Endothelial cell (in vitro differentiated cells): ENCODE measurements at regions not wholly inside any gene's neighbourhood (a gene's known extent, or its start where the extent isn't known, plus 50 kb on each side); places are given as distances from the start of the nearest gene placed in this dataset.
"Not testable (repeated sequence)": the region's sequence is repeated elsewhere in the genome, so short reads cannot be mapped to it uniquely, and the experiment has no call there.

Experiments used
- DNase-seq: peaks from one replicate; pipeline ENCODE4 v3.0.0; 2021; ENCODE audit warnings: low spot score
- H3K27ac Mint-ChIP-seq: one replicate; pipeline ENCODE4 v1.8.0; 2021; ENCODE audit warnings: mixed read lengths, inconsistent platforms; ENCODE audit not compliant: unreplicated experiment
- H3K27me3 Mint-ChIP-seq: one replicate; pipeline ENCODE4 v1.8.0; 2021; ENCODE audit warnings: mild to moderate bottlenecking, moderate library complexity, mixed read lengths, inconsistent platforms; ENCODE audit not compliant: unreplicated experiment
- H3K36me3 Mint-ChIP-seq: one replicate; pipeline ENCODE4 v1.8.0; 2021; ENCODE audit warnings: mild to moderate bottlenecking, low read depth, mixed read lengths, inconsistent platforms; ENCODE audit not compliant: unreplicated experiment
- H3K4me1 Mint-ChIP-seq: one replicate; pipeline ENCODE4 v1.8.0; 2021; ENCODE audit warnings: mild to moderate bottlenecking, mixed read lengths, inconsistent platforms; ENCODE audit not compliant: unreplicated experiment
- H3K4me3 Mint-ChIP-seq: one replicate; pipeline ENCODE4 v1.8.0; 2021; ENCODE audit warnings: mild to moderate bottlenecking, mixed read lengths, inconsistent platforms; ENCODE audit not compliant: unreplicated experiment
- H3K9me3 Mint-ChIP-seq: one replicate; pipeline ENCODE4 v1.8.0; 2021; ENCODE audit warnings: mixed read lengths, inconsistent platforms; ENCODE audit not compliant: unreplicated experiment
- TF ChIP-seq, protein P1 (sequence below): fragments of 200-600 bp; sonication (generic); IDR thresholded peaks from one replicate; pipeline ENCODE4 v1.5.0; 2021; ENCODE audit warnings: antibody characterized with exemption; ENCODE audit not compliant: unreplicated experiment

DNA sequence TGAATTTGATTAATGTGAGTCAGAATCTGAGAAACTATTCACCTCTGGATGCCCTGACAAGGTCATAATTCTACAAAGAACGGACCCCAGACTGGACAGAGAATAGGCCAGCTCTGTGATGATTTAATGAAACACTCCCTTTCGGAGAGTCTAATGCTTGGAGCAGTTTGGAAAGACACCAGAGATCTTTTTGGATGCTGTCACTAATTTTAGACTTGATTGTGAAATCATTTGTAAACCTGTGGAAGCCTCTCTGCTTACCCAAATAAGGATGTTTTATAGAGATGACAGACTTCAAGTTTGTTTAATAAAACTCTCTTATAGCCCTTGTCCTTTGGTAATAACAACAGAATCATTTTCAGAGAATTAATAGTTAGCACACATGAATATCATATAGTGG lies 83.5 kb downstream of the MYL12B start:
- Mint-ChIP-seq H3K4me1 (peaks cover 4% of the 10 kb centered on the region), H3K4me3 (no peak overlapping the region), H3K27ac (no peak overlapping the region), H3K9me3 (no peaks in the 10 kb centered on the region), H3K36me3 (peaks cover 5% of the 10 kb centered on the region), H3K27me3 (peaks cover 4% of the 10 kb centered on the region)
- no peak for DNase-seq
- TF ChIP-seq, protein P1, sequence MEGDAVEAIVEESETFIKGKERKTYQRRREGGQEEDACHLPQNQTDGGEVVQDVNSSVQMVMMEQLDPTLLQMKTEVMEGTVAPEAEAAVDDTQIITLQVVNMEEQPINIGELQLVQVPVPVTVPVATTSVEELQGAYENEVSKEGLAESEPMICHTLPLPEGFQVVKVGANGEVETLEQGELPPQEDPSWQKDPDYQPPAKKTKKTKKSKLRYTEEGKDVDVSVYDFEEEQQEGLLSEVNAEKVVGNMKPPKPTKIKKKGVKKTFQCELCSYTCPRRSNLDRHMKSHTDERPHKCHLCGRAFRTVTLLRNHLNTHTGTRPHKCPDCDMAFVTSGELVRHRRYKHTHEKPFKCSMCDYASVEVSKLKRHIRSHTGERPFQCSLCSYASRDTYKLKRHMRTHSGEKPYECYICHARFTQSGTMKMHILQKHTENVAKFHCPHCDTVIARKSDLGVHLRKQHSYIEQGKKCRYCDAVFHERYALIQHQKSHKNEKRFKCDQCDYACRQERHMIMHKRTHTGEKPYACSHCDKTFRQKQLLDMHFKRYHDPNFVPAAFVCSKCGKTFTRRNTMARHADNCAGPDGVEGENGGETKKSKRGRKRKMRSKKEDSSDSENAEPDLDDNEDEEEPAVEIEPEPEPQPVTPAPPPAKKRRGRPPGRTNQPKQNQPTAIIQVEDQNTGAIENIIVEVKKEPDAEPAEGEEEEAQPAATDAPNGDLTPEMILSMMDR, result no peak

DNA sequence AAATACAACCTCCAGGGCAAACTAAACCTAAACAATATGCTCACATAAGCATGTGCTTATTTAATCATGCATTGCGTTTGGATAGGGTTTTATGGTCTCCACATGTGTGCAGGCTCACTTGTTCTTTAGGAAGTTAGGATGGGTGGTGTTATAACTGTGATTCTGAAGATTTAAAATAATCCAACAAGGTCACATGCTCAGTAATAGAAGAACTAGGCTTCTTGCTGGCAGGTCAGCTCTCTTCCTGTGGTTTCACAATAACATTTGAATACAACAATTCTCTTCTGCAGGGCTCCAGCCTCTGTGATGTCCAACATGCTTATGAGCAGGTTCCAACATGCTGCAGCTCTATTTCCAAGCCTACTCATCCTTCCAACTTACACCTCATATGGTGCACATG lies 84.0 kb downstream of the MYL12B start:
- Mint-ChIP-seq H3K4me3 (no peak overlapping the region), H3K27ac (peak overlapping the region; percentile 38), H3K36me3 (peaks cover 5% of the 10 kb centered on the region), H3K27me3 (peaks cover 4% of the 10 kb centered on the region), H3K9me3 (no peaks in the 10 kb centered on the region), H3K4me1 (peaks cover 4% of the 10 kb centered on the region)
- DNase-seq, result no peak
- TF ChIP-seq, protein P1, result no peak

DNA sequence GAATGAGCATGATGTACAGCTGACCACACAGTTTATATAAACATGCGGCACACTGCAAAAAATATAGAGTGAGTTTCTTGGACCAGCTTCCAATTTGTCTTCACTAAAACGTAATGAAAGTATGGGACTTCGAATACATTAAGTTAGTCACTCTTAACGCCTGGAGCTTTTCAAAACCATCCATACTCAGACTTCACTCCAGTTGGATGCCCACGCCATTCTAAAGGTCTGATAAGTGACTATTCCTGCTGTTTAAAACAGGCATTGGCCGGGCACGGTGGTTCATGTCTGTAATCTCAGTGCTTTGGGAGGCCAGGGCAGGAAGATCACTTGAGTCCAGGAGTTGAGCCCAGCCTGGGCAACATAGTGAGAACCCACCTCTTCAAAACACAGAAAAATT lies 84.6 kb downstream of the MYL12B start:
- Mint-ChIP-seq H3K36me3 (peaks cover 5% of the 10 kb centered on the region), H3K27ac (no peak overlapping the region), H3K4me3 (no peak overlapping the region), H3K27me3 (peaks cover 4% of the 10 kb centered on the region), H3K4me1 (peaks cover 4% of the 10 kb centered on the region), H3K9me3 (no peaks in the 10 kb centered on the region)
- TF ChIP-seq, protein P1, result no peak
- DNase-seq, result no peak

DNA sequence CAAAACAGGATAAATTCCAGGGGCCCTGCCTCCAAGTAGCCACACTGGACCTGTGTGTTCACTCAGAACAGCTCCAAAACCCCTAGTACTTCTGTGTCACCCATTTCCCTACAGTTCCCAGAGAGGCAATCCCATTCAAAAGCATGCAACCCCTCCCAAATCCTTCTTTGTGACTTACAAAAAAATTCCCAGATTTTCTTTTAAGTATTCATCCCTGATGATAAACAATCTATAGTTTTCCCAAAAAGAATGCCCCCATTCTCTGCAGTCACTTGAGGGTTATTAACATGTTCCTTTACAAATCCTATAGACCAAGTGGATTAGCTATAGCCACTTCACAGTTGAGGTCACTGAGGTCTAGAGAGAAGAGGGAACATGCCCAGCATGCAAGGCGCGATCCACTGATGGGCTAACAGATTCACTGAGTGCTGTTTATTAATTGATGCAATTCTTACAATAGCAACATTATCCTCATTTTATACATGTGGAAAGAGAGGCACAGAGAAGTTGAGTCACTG lies 85.4 kb downstream of the MYL12B start:
- Mint-ChIP-seq H3K4me3 (no peak overlapping the region), H3K4me1 (peaks cover 4% of the 10 kb centered on the region), H3K27ac (no peak overlapping the region), H3K9me3 (no peaks in the 10 kb centered on the region), H3K27me3 (peaks cover 4% of the 10 kb centered on the region), H3K36me3 (peaks cover 5% of the 10 kb centered on the region)
- no peak for DNase-seq
- TF ChIP-seq, protein P1, result no peak

DNA sequence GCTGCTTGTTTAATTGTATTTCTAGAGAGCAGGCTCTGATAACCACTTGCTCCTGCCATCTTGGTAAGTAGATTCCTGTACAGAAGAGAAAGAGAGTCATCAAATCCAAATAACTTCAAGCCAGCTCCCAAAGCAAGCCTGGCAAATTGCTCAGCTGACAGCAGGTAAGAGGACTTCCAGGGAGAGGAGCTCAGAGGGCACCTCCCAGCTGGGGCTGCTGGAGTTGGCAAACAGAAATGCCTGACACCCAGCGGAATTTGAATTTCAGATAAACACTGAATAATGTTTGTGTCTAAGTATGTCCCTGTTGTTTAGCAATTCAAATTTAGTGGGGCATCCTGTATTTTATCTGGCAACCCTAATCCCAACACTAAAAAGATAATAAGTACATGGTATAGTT lies 86.2 kb downstream of the MYL12B start:
- no peaks in the 10 kb centered on the region for H3K36me3 Mint-ChIP-seq
- peaks cover 4% of the 10 kb centered on the region for H3K27me3 Mint-ChIP-seq
- no peak for DNase-seq
- TF ChIP-seq, protein P1, result no peak
- H3K9me3 Mint-ChIP-seq, result no peaks in the 10 kb centered on the region
- peaks cover 4% of the 10 kb centered on the region for H3K4me1 Mint-ChIP-seq
- H3K27ac Mint-ChIP-seq, result no peak overlapping the region
- no peak overlapping the region for H3K4me3 Mint-ChIP-seq

DNA sequence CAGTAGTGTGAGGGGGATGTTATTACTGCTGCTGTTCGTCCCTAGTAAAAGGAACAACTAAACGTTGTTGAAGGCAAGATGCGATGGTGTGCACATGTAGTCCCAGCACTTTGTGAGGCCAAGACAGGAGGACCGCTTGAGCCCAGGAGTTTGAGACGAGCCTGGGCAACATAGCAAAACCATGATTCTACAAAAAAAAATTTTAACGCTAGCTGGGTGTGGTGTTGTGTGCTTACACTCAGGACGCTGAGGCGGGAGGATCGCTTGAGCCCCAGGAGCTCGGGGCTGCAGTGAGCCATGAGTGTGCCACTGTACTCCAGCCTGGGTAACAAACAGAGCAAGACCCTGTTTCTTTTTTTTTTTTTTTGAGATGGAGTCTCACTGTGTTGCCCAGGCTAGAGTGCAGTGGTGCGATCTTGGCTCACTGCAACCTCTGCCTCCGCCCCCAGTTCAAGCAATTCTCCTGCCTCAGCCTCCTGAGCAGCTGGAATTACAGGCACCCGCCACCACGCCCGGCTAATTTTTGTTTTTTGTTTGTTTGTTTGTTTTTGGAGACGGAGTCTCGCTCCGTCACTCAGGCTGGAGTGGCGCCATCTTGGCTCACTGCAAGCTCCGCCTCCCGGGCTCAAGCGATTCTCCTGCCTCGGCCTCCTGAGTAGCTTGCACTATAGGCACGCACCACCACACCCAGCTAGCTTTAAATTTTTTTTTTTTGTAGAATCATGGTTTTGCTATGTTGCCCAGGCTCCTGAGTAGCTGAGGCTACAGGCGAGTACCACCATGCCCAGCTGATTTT lies 87.3 kb downstream of the MYL12B start:
- H3K4me1 Mint-ChIP-seq, result not testable (repeated sequence)

More for the DNA sequence above, 87.3 kb downstream of the MYL12B start:
- not testable (repeated sequence) for DNase-seq, H3K27ac Mint-ChIP-seq, H3K4me3 Mint-ChIP-seq, H3K27me3 Mint-ChIP-seq, H3K36me3 Mint-ChIP-seq, H3K9me3 Mint-ChIP-seq
